IMR-90 (cell line): ENCODE measurements at regions not wholly inside any gene's neighbourhood (a gene's known extent, or its start where the extent isn't known, plus 50 kb on each side); places are given as distances from the start of the nearest gene placed in this dataset.

Experiments used
- ATAC-seq: fragments of 200-7000 bp; cut with Tn5 transposase; 2 replicates; pipeline ENCODE4 v1.9.1; 2020; ENCODE audit warnings: low read depth, mild to moderate bottlenecking, moderate library complexity
- BruUV-seq: library from RNA; stranded (reverse); fragments of 400-500 nt; replicated peaks from 2 replicates; lab custom pipeline; 2021; lab: Mats Ljungman, UMichigan
- CTCF ChIA-PET: fragments of 300-600 bp; formaldehyde crosslinking; extraction: SDS; loops from one replicate; lab custom pipeline; 2021; ENCODE audit warnings: antibody characterized with exemption; lab: Yijun Ruan, JAX
- POLR2A ChIA-PET: fragments of 300-600 bp; sonication (Branson Sonifier 250); formaldehyde crosslinking; loops from one replicate; lab custom pipeline; 2022; ENCODE audit warnings: antibody characterized with exemption; ENCODE audit not compliant: unreplicated experiment; lab: Charles Lee
- DNase-seq: peaks from one replicate; pipeline ENCODE4 v3.0.0; 2013
- H2AFZ ChIP-seq: replicated peaks from 2 replicates; pipeline ENCODE3; 2013; ENCODE audit warnings: low read length, mild to moderate bottlenecking; ENCODE audit not compliant: poor library complexity
- H2AK5ac ChIP-seq: 2 replicates; pipeline ENCODE4 v1.6.1; 2013; ENCODE audit warnings: low read depth, low read length, inconsistent platforms
- H2AK9ac ChIP-seq: replicated peaks from 2 replicates; pipeline ENCODE3; 2013; ENCODE audit warnings: mild to moderate bottlenecking, low read depth, low read length, moderate library complexity; ENCODE audit not compliant: poor library complexity
- H2BK120ac ChIP-seq: 2 replicates; pipeline ENCODE4 v1.6.1; 2013; ENCODE audit warnings: low read depth, low read length, inconsistent platforms
- H2BK15ac ChIP-seq: 3 replicates; pipeline ENCODE4 v1.6.1; 2013; ENCODE audit warnings: low read depth, low read length, inconsistent platforms
- H2BK20ac ChIP-seq: 2 replicates; pipeline ENCODE4 v1.6.1; 2013; ENCODE audit warnings: low read depth, mild to moderate bottlenecking, inconsistent platforms, low read length, moderate library complexity
- H2BK5ac ChIP-seq: 2 replicates; pipeline ENCODE4 v1.6.1; 2013; ENCODE audit warnings: mild to moderate bottlenecking, low read depth, low read length, inconsistent platforms; ENCODE audit not compliant: poor library complexity, severe bottlenecking
- H3K14ac ChIP-seq: replicated peaks from 2 replicates; pipeline ENCODE4 v1.6.1; 2013; ENCODE audit warnings: low read depth, low read length, inconsistent platforms
- H3K18ac ChIP-seq: 2 replicates; pipeline ENCODE4 v1.6.1; 2013; ENCODE audit warnings: low read depth, low read length, control low read depth
- H3K23ac ChIP-seq: 2 replicates; pipeline ENCODE4 v1.6.1; 2013; ENCODE audit warnings: low read depth, low read length, inconsistent platforms
- H3K27ac ChIP-seq: 2 replicates; pipeline ENCODE4 v1.5.1; 2013; ENCODE audit warnings: mild to moderate bottlenecking, control low read depth, low read length; ENCODE audit not compliant: insufficient read depth
- H3K27me3 ChIP-seq: 2 replicates; pipeline ENCODE4 v1.6.1; 2013; ENCODE audit warnings: low read length; ENCODE audit not compliant: control insufficient read depth, insufficient read depth
- H3K36me3 ChIP-seq: 2 replicates; pipeline ENCODE4 v1.6.1; 2013; ENCODE audit warnings: low read length, mixed read lengths; ENCODE audit not compliant: control insufficient read depth, insufficient read depth
- H3K4ac ChIP-seq: 2 replicates; pipeline ENCODE4 v1.6.1; 2013; ENCODE audit warnings: low read depth, low read length, inconsistent platforms
- H3K4me1 ChIP-seq: 2 replicates; pipeline ENCODE4 v1.6.1; 2013; ENCODE audit warnings: low read length, mixed read lengths; ENCODE audit not compliant: control insufficient read depth, insufficient read depth
- H3K4me2 ChIP-seq: 2 replicates; pipeline ENCODE4 v1.6.1; 2013; ENCODE audit warnings: low read depth, mild to moderate bottlenecking, control low read depth, low read length, moderate library complexity
- H3K4me3 ChIP-seq: 2 replicates; pipeline ENCODE4 v1.5.1; 2013; ENCODE audit warnings: low read depth, mild to moderate bottlenecking, control low read depth, low read length, moderate library complexity; ENCODE audit not compliant: insufficient read depth
- H3K56ac ChIP-seq: 2 replicates; pipeline ENCODE4 v1.6.1; 2013; ENCODE audit warnings: low read length, inconsistent platforms; ENCODE audit not compliant: insufficient read depth; ENCODE audit errors: extremely low read depth
- H3K79me1 ChIP-seq, 2 experiments: 2 replicates each; pipeline ENCODE4 v1.6.1; 2013; ENCODE audit warnings: low read length in 2 of 2, inconsistent platforms in 1 of 2, low read depth in 1 of 2
- H3K9ac ChIP-seq: 2 replicates; pipeline ENCODE4 v1.6.1; 2013; ENCODE audit warnings: low read depth, low read length, control low read depth
- H3K9me1 ChIP-seq: 2 replicates; pipeline ENCODE4 v1.6.1; 2013; ENCODE audit warnings: low read length, inconsistent platforms; ENCODE audit not compliant: insufficient read depth
- H3K9me3 ChIP-seq: 2 replicates; pipeline ENCODE4 v1.6.1; 2013; ENCODE audit warnings: low read length; ENCODE audit not compliant: control insufficient read depth, insufficient read depth
- H4K20me1 ChIP-seq: 2 replicates; pipeline ENCODE4 v1.6.1; 2013; ENCODE audit warnings: low read length, inconsistent platforms; ENCODE audit not compliant: insufficient read depth
- H4K5ac ChIP-seq: 2 replicates; pipeline ENCODE4 v1.6.1; 2013; ENCODE audit warnings: mild to moderate bottlenecking, low read depth, low read length, control low read depth
- H4K8ac ChIP-seq, 2 experiments: 2 replicates each; pipeline ENCODE4 v1.6.1; 2013; ENCODE audit warnings: low read depth in 2 of 2, low read length in 2 of 2, control low read depth in 1 of 2, inconsistent platforms in 1 of 2
- H4K91ac ChIP-seq: 2 replicates; pipeline ENCODE4 v1.6.1; 2013; ENCODE audit warnings: low read depth, low read length, inconsistent platforms; ENCODE audit not compliant: insufficient read depth
- BHLHE40 ChIP-seq: fragments of 150-350 bp; IDR thresholded peaks from 2 replicates; pipeline ENCODE4 v1.6.1; 2016; ENCODE audit warnings: mild to moderate bottlenecking, low read depth, low read length
- CEBPB ChIP-seq: IDR thresholded peaks from 2 replicates; pipeline ENCODE4 v1.6.1; 2012; ENCODE audit warnings: low read depth, low read length, improper control_type of control experiment
- MAFK ChIP-seq: IDR thresholded peaks from 2 replicates; pipeline ENCODE4 v1.6.1; 2012; ENCODE audit warnings: low read depth, low read length, improper control_type of control experiment
- MAZ ChIP-seq: IDR thresholded peaks from 2 replicates; pipeline ENCODE4 v1.6.1; 2012; ENCODE audit warnings: low read depth, mild to moderate bottlenecking, low read length, improper control_type of control experiment, moderate library complexity, borderline replicate concordance
- POLR2A ChIP-seq: IDR thresholded peaks from 2 replicates; pipeline ENCODE4 v1.6.1; 2012; ENCODE audit warnings: mild to moderate bottlenecking, low read depth, low read length
- RAD21 ChIP-seq: IDR thresholded peaks from 2 replicates; pipeline ENCODE4 v1.6.1; 2012; ENCODE audit warnings: low read length, improper control_type of control experiment
- SMC3 ChIP-seq: fragments of 150-350 bp; IDR thresholded peaks from 2 replicates; pipeline ENCODE4 v1.6.1; 2016; ENCODE audit warnings: low read depth, mild to moderate bottlenecking, antibody characterized with exemption, low read length, moderate library complexity
- WGBS, 2 experiments: methylation state at CpG; one replicate each; pipeline versions ENCODE4 v1.1.5 to v1.1.7; 2013; ENCODE audit warnings: missing lambda C conversion rate in 2 of 2; ENCODE audit not compliant: insufficient read length in 1 of 2; ENCODE audit errors: extremely low coverage in 2 of 2; 5-methylcytosine and 5-hydroxymethylcytosine counted together
- dilution Hi-C: fragments of 300-500 bp; cut with HindIII; formaldehyde crosslinking; loops from one replicate; pipeline ENCODE4 v1.14.3; 2018; ENCODE audit warnings: low sequenced_read_pairs; ENCODE audit not compliant: unreplicated experiment
- in situ Hi-C: fragments of 300-500 bp; cut with MboI; formaldehyde crosslinking; loops from 3 replicates; pipeline ENCODE4 v1.14.3; 2019; ENCODE audit warnings: low sequenced_read_pairs, inconsistent platforms, mixed read lengths
- intact Hi-C: fragments of 100-400 bp; cut with micrococcal nuclease; formaldehyde crosslinking; loops from 2 replicates; pipeline ENCODE4 v1.10.0; 2022
- TF ChIP-seq, protein P1 (sequence below): conservative IDR thresholded peaks from 2 replicates; pipeline ENCODE4 v1.5.1; 2012; ENCODE audit warnings: mild to moderate bottlenecking, low read depth, low read length, improper control_type of control experiment

DNA sequence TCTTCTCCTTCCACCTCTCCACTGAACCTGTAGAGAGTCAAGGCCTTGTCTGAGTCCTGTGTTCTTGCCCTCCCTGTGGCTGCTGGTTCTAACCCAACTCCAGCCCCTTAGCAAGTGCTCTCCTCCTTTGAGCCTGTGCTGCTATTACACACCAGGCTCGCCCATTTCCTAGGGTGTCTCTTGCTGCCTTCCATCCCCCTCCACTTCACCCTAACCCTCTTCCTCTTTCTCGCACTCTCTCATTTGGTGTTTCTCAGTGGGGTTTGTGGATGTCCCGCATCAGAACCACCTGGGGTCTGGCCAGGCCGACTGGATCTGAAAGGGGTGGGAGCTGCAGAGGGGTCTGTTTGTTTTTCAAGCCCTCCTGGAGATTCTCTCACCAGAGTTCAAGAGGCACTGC, 156.7 kb downstream of the SPRY1 start:
- H2BK120ac ChIP-seq: no peak overlapping the region
- no peak overlapping the region for H3K4me2 ChIP-seq
- no peak overlapping the region for H3K4ac ChIP-seq
- H2AK5ac ChIP-seq: no peak overlapping the region
- no peak overlapping the region for H2BK5ac ChIP-seq
- H3K9me3 ChIP-seq: peaks cover 4% of the 10 kb centered on the region
- no CpG with 5 or more reads among the region's 4 CpGs for WGBS, 2 experiments
- H4K5ac ChIP-seq: no peak overlapping the region
- ATAC-seq (no peak), DNase-seq (no peak)
- ChIA-PET POLR2A (no interaction called here), CTCF (interaction anchor here (0.9 kb wide), 1 partner anchor 22 kb away, joined by 3 read pairs; no protein-coding TSS in a partner anchor)
- no peaks in the 10 kb centered on the region for H3K27me3 ChIP-seq
- peaks cover 16% of the 10 kb centered on the region for H3K4me1 ChIP-seq
- H2BK15ac ChIP-seq: no peak overlapping the region
- H2AFZ ChIP-seq: no peak overlapping the region
- H3K23ac ChIP-seq: no peak overlapping the region
- no peak overlapping the region for H2BK20ac ChIP-seq
- intact Hi-C loops: no loop called here
- no peak for TF ChIP-seq MAFK
- TF ChIP-seq BHLHE40: no peak
- no peak for TF ChIP-seq POLR2A
- no peak for TF ChIP-seq SMC3
- no peak for TF ChIP-seq MAZ
- TF ChIP-seq RAD21: no peak
- TF ChIP-seq, protein P1, sequence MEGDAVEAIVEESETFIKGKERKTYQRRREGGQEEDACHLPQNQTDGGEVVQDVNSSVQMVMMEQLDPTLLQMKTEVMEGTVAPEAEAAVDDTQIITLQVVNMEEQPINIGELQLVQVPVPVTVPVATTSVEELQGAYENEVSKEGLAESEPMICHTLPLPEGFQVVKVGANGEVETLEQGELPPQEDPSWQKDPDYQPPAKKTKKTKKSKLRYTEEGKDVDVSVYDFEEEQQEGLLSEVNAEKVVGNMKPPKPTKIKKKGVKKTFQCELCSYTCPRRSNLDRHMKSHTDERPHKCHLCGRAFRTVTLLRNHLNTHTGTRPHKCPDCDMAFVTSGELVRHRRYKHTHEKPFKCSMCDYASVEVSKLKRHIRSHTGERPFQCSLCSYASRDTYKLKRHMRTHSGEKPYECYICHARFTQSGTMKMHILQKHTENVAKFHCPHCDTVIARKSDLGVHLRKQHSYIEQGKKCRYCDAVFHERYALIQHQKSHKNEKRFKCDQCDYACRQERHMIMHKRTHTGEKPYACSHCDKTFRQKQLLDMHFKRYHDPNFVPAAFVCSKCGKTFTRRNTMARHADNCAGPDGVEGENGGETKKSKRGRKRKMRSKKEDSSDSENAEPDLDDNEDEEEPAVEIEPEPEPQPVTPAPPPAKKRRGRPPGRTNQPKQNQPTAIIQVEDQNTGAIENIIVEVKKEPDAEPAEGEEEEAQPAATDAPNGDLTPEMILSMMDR: no peak
- no peak for TF ChIP-seq CEBPB
- no peaks in the 10 kb centered on the region for H4K20me1 ChIP-seq
- dilution Hi-C loops: no loop called here
- H3K27ac ChIP-seq: no peak overlapping the region
- no peak overlapping the region for H4K8ac ChIP-seq
- in situ Hi-C loops: no loop called here
- no peaks in the 10 kb centered on the region for H3K36me3 ChIP-seq
- H3K18ac ChIP-seq: no peak overlapping the region
- BruUV-seq: no TSS peak
- no peak overlapping the region for H3K14ac ChIP-seq
- H2AK9ac ChIP-seq: no peak overlapping the region
- no peak overlapping the region for H4K91ac ChIP-seq
- H3K9me1 ChIP-seq: peaks cover 4% of the 10 kb centered on the region; the same call in 1 of the 2 replicates
- no peak overlapping the region for H3K56ac ChIP-seq
- no peak overlapping the region for H3K4me3 ChIP-seq
- no peak overlapping the region for H3K9ac ChIP-seq
- H3K79me1 ChIP-seq: no peaks in the 10 kb centered on the region
